ENCODE measurements at regions not wholly inside any gene's neighbourhood (a gene's known extent, or its start where the extent isn't known, plus 50 kb on each side); places are given as distances from the start of the nearest gene placed in this dataset.
A peak's percentile ranks its signal among the peaks of the same experiment; 100 is the strongest.
"Not testable (repeated sequence)": the region's sequence is repeated elsewhere in the genome, so short reads cannot be mapped to it uniquely, and the experiment has no call there.

GRCh38 chr16:52309446-52310416, 237.2 kb downstream of the TOX3 start:
- DNase-seq = no peak

- peak; percentile 77 for DNase-seq
Measured at GRCh38 chr16:52308051-52308450, 238.9 kb downstream of the TOX3 start.

GRCh38 chr16:52301026-52301425, 245.9 kb downstream of the TOX3 start:
- no peak for DNase-seq

- no peak for DNase-seq
Measured at GRCh38 chr16:52298769-52299168, 248.2 kb downstream of the TOX3 start.

GRCh38 chr16:52296706-52297315, 250.1 kb downstream of the TOX3 start:
- not testable (repeated sequence) for DNase-seq

GRCh38 chr16:52296076-52296475, 250.9 kb downstream of the TOX3 start:
- DNase-seq = no peak

GRCh38 chr16:52294660-52295059, 252.3 kb downstream of the TOX3 start:
- no peak for DNase-seq

GRCh38 chr16:52293204-52293603, 253.7 kb downstream of the TOX3 start:
- DNase-seq = no peak

GRCh38 chr16:52283584-52284375, 263.2 kb downstream of the TOX3 start:
- DNase-seq = no peak

- no peak for DNase-seq
Measured at GRCh38 chr16:52283018-52283417, 263.9 kb downstream of the TOX3 start.

- no peak for DNase-seq
Measured at GRCh38 chr16:52280086-52280485, 266.9 kb downstream of the TOX3 start.

GRCh38 chr16:52271088-52271750, 275.7 kb downstream of the TOX3 start:
- no peak for DNase-seq

GRCh38 chr16:52265446-52265861, 281.5 kb downstream of the TOX3 start:
- DNase-seq = no peak

- no peak for DNase-seq
Measured at GRCh38 chr16:52257534-52257933, 289.4 kb downstream of the TOX3 start.

- DNase-seq = no peak
Measured at GRCh38 chr16:52256310-52257078, 290.4 kb downstream of the TOX3 start.

GRCh38 chr16:52254746-52255145, 292.2 kb downstream of the TOX3 start:
- DNase-seq = no peak

- DNase-seq = no peak
Measured at GRCh38 chr16:52252680-52253079, 294.3 kb downstream of the TOX3 start.

- DNase-seq = no peak
Measured at GRCh38 chr16:52251495-52251894, 295.4 kb downstream of the TOX3 start.

GRCh38 chr16:52247737-52248136, 299.2 kb downstream of the TOX3 start:
- no peak for DNase-seq

- DNase-seq = no peak
Measured at GRCh38 chr16:52238710-52239109, 308.2 kb downstream of the TOX3 start.

GRCh38 chr16:52237823-52238222, 309.1 kb downstream of the TOX3 start:
- no peak for DNase-seq

GRCh38 chr16:52235186-52235585, 311.8 kb downstream of the TOX3 start:
- no peak for DNase-seq

Measured in NCI-H2171 (cell line).